NCI-H510A (cell line): ENCODE measurements at regions not wholly inside any gene's neighbourhood (a gene's known extent, or its start where the extent isn't known, plus 50 kb on each side); places are given as distances from the start of the nearest gene placed in this dataset.

Experiments used
- DNase-seq: peaks from one replicate; lab custom pipeline; 2025; lab: John Stamatoyannopoulos, UW

GRCh38 chr4:22336822-22337221 lies 179.0 kb downstream of the ADGRA3 start:
- DNase-seq: no peak

DNA sequence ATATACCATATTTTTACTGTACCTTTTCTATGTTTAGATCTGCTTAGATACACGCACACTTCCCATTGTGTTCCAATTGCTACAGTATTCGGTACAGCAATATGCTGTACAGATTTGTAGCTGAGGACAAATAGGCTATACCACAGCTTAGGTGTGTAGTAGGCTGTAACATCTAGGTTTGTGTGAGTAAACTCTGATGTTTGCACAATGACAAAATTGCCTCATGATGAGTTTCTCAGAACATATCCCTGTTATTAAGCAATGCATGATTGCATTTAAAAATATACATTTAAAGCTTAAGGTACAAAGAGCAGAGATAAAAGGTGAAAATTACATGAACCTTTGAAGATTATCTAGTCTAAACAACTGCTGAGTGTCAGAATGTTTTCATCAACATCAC lies 181.7 kb downstream of the ADGRA3 start:
- no peak for DNase-seq

DNA sequence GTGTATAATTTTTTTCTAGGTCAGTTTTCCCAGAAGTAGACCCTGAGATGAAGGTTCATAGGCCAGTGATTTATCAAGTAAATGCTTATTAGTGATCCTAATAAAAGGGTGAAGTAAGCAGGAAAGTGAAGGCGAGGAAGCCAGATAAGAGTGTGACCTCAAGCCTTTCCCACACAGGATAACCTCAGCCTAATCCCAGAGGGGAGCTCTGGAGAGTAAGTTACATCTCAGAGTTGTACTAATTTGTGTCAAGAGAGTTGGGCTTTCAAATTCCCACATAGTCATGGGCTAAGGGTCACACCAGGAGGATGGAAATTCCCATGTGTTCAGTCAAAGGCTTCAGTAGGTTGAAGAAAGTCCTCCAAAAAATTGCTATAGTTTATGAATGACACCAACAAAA lies 191.4 kb downstream of the ADGRA3 start:
- DNase-seq: no peak

- no peak for DNase-seq
Measured at GRCh38 chr4:22323691-22324090, 192.2 kb downstream of the ADGRA3 start.

DNA sequence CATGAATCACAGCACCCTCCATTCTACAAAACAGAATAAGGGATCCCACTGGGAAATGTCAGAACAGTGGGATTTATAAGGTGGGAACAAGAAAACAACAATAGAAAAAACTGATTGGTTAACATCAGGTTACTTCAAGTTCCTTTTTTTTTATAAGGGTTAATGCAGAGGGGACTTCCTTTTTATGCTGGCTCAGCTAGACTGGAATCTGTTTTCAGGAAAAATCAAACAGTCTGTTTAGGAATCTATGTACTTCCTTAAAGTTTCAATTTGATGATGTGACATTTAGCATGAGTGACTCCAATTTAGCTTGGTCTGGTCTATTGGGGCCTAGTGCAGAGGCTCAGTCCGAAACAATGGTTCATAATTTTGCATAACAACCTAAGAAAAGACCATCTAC lies 192.9 kb downstream of the ADGRA3 start:
- no peak for DNase-seq

GRCh38 chr4:22315628-22316027 lies 200.2 kb downstream of the ADGRA3 start:
- DNase-seq: no peak

GRCh38 chr4:22313976-22314375 lies 201.9 kb downstream of the ADGRA3 start:
- no peak for DNase-seq

- no peak for DNase-seq
Measured at GRCh38 chr4:22312113-22312512, 203.8 kb downstream of the ADGRA3 start.

- no peak for DNase-seq
Measured at GRCh38 chr4:22301253-22301652, 214.6 kb downstream of the ADGRA3 start.

DNA sequence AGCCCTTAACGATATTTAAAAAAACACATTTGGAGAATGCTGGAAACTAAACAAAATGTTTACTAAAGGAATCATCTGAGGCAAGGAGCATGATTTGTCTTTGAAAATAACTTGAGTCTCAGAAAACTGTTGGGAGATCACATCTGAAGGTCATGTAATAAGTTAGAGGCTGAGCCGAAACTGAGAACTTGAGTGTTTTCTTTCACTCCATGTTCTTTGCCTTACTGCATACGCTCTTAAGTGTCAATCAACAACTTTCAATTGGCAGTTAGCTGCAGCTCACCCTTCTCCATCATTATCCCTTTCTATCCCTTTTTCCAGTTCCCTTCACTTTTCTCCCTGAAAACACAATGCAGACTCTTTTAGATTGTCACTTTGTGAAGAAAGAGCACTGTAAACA lies 216.2 kb downstream of the ADGRA3 start:
- no peak for DNase-seq

GRCh38 chr4:22287631-22288030 lies 228.2 kb downstream of the ADGRA3 start:
- no peak for DNase-seq

DNA sequence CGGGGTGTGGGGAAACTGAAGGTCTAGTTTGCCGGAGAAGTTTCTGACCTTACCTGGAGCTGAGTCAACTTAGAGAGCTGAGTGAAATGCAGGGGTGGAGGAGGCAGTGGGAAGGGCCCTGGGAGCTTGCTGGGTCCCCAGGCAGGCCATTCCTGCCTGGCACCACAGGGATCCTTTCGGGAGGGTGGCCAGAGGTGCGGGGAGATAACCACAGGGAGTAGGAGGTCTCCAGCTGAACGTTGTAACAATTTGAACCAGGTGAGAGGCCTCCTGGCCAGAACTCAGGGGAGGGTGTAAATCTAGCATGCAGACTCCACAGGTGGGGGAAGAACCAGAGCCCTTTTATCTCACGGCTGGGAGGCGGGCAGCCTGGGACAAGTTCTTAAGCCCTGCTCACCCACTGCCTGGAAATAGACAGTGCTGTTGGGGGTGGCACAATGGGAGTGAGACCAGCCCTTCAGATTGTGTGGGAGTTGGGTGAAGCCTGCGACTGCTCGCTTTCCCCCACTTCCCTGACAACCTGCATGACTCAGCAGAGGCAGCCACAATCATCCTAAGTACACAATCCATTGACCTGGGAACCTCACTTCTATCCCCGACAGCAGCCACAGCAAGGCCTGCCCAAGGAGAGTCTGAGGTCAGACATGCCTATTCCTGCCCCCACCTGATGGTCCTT lies 247.4 kb downstream of the ADGRA3 start:
- no peak for DNase-seq

- no peak for DNase-seq
Measured at GRCh38 chr4:22264261-22264660, 251.6 kb downstream of the ADGRA3 start.

GRCh38 chr4:22253431-22253830 lies 262.4 kb downstream of the ADGRA3 start:
- DNase-seq: no peak

DNA sequence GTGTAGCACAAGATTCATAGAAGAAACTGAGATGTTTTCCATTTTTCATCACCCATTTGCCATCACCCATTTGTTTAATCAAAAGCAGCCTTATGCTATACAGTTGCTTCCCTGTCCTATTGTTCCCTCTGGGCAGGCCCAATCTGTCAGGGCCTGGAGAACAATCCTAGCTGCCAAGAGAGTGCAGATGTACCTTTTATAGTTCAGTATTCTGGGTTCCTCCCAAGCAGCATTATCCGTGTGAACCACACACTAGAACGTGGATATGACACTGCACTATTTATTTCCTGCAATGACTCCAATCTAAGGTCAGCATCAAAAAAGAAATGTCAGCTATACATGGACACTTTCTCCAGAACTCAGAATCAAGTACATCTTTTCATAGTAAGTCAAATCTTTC lies 269.0 kb downstream of the ADGRA3 start:
- DNase-seq: no peak

GRCh38 chr4:22245294-22245693 lies 270.6 kb downstream of the ADGRA3 start:
- no peak for DNase-seq

- no peak for DNase-seq
Measured at GRCh38 chr4:22241415-22241814, 274.5 kb downstream of the ADGRA3 start.

GRCh38 chr4:22240814-22241213 lies 275.1 kb downstream of the ADGRA3 start:
- DNase-seq: no peak

GRCh38 chr4:22238742-22239141 lies 277.1 kb downstream of the ADGRA3 start:
- DNase-seq: no peak

DNA sequence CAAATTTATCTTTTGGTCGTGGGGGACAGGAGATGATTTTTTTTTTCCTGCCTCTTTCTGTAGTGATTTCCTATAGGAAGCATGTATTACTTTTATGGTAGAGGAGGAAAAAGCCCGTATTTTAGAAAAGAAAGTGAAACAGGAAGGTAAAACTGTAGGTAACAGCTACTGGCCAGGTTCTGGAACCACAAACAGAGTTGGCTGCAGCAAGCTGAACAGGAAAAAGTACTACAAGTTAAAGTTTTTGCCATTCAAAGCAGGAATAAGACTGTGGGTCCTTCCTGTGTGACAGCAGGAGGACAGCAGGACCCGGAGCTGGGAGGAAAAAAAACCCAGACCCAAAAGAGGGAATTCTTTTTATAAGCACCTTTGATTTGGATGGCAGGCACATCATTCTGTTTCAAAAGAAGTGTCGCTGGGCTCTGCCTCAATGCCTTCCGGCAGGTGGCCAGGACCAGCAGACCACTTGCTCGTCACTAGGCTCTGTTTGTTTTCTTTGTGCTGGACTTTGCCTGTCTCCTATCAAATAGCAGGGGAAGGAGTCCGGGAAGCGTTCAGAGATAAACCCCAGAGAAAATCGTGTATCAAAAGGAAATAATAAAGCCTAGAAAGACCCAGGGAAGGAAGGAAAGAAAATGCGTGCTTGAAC lies 277.9 kb downstream of the ADGRA3 start:
- no peak for DNase-seq

DNA sequence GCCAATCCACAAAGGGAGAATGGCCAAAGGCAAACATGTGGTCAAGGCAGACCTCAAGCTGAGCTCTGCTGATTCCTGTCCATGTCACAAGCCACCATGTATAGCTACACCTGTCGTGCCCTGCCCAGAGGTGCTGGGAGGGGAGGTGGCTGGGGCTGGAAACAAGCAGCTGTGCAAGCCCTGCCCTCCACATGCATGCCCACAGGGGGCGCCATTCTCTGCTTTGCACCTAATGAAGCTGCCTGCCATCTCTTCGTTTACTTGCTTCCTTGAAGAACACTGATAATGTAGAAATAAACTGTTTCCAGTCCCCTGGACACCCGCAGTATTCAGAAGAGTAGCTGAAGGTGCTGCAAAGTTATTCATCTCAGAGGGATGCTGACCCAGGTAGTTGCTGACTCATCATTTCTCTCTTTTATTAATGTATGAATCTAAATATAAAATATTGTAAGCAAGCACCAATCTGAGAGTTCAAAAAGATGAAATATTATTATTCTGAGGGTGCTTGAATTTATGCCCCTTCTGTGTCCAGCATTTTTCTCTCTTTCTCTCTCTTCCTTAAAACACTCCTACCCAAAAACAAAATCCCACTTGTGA lies 278.6 kb downstream of the ADGRA3 start:
- no peak for DNase-seq

- no peak for DNase-seq
Measured at GRCh38 chr4:22235698-22236097, 280.2 kb downstream of the ADGRA3 start.

DNA sequence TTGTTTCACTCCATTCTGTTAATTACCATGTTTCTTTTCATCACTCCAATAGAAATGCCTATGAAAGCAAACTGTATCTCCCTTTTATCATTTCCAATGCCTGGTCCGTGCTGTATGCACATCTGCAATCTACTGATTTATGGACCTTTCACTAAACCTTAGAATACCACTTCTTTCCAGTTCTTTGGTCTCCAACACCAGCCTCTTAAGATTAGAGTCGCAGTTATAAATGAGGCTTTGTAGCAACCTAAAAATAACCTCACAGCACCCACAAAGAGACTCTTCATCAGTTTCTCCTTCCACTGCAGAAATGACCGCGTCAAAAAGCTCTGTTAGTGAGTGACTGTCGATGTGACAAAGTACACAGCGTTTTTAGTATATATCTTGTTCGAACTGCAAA lies 282.6 kb downstream of the ADGRA3 start:
- no peak for DNase-seq

DNA sequence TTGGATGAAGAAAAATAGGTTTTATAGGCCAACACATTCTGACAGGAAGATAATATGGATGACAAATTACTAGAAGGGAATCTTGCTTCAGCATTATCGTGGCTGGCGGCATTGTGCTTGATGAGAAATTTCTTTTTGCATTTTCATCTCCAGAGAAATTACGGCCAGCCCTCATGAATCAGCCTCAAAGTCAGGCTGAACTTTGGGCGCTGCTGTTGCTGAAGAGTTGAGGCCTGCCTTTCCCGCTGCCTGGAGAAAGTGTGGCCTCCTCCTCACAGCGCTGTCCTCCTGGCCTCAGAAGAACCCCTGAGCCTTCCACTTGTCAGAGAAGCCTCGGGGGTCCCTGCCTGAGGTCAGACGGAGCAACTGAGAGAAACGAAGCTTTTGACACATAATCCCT lies 272.4 kb upstream of the KCNIP4 start:
- no peak for DNase-seq
